DND-41 (cell line): ENCODE measurements at regions not wholly inside any gene's neighbourhood (a gene's known extent, or its start where the extent isn't known, plus 50 kb on each side); places are given as distances from the start of the nearest gene placed in this dataset.

ENCODE experiments used
- CTCF ChIP-seq: IDR thresholded peaks from 2 replicates; pipeline ENCODE4 v1.5.1; 2012; ENCODE audit warnings: borderline replicate concordance, low read length, moderate library complexity, mild to moderate bottlenecking; ENCODE audit not compliant: poor library complexity, severe bottlenecking; ENCODE audit errors: extremely low read depth
- EZH2 ChIP-seq: IDR thresholded peaks from 3 replicates; pipeline ENCODE4 v1.6.1; 2012; ENCODE audit warnings: borderline replicate concordance, low read depth, mild to moderate bottlenecking, moderate library complexity, low read length, inconsistent platforms; ENCODE audit not compliant: severe bottlenecking

DNA sequence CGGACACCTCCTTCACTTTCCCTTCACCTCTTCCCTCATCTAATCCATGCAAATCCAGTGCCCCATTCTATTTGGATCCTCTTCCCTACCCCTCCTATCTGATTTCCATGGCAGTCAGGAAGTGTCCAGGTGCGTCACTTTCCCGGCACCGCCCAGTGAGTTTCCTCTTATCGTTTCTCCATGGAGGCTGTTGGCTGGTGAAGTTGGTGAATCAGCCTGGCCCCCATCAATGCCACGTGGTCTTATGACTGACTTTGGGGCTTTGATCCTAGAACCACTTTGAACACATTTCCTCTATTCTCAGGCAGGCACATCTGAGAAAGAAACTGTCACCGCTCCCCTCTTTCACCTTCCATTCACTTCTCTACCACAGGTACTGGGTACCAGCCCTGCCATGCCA is 137.8 kb downstream of the CEP135 start:
- TF ChIP-seq CTCF (no peak), EZH2 (no peak)
